ENCODE measurements at regions not wholly inside any gene's neighbourhood (a gene's known extent, or its start where the extent isn't known, plus 50 kb on each side); places are given as distances from the start of the nearest gene placed in this dataset.

DNA sequence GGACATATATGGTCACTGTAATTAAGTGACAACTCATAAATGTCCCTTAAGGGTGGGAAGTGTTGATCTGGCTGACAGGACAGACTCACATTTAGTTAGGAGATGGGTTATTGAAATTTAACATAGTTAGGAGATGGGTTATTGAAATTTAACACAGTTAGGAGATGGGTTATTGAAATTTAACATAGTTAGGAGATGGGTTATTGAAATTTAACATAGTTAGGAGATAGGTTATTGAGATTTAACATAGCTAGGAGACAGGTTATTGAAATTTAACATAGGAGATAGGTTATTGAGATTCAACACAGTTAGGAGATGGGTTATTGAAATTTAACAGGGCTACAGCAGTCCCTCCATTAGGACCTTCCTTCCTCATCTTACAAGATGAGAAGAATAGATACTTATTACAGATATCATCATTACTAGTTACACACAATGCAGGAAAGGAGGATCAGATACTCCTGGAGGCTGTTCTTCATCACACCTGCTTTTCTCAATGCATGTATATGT, 98.5 kb downstream of the MTNR1B start (continued):
- TF ChIP-seq, protein P1, sequence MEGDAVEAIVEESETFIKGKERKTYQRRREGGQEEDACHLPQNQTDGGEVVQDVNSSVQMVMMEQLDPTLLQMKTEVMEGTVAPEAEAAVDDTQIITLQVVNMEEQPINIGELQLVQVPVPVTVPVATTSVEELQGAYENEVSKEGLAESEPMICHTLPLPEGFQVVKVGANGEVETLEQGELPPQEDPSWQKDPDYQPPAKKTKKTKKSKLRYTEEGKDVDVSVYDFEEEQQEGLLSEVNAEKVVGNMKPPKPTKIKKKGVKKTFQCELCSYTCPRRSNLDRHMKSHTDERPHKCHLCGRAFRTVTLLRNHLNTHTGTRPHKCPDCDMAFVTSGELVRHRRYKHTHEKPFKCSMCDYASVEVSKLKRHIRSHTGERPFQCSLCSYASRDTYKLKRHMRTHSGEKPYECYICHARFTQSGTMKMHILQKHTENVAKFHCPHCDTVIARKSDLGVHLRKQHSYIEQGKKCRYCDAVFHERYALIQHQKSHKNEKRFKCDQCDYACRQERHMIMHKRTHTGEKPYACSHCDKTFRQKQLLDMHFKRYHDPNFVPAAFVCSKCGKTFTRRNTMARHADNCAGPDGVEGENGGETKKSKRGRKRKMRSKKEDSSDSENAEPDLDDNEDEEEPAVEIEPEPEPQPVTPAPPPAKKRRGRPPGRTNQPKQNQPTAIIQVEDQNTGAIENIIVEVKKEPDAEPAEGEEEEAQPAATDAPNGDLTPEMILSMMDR (IDR thresholded peaks at IDR 0.05 in 2 of 3, conservative IDR thresholded peaks at IDR 0.05 in 1 of 3; ENCODE audit: control insufficient read depth in 2 of 3, extremely low read depth in 1 of 3, insufficient read depth in 1 of 3, low read depth in 3 of 3, low read length in 3 of 3), result no peak
- no peak for TF ChIP-seq POLR2A (IDR thresholded peaks at IDR 0.05; ENCODE audit: low read depth, low read length)
- no peak for TF ChIP-seq NR2F1 (conservative IDR thresholded peaks at IDR 0.05)

DNA sequence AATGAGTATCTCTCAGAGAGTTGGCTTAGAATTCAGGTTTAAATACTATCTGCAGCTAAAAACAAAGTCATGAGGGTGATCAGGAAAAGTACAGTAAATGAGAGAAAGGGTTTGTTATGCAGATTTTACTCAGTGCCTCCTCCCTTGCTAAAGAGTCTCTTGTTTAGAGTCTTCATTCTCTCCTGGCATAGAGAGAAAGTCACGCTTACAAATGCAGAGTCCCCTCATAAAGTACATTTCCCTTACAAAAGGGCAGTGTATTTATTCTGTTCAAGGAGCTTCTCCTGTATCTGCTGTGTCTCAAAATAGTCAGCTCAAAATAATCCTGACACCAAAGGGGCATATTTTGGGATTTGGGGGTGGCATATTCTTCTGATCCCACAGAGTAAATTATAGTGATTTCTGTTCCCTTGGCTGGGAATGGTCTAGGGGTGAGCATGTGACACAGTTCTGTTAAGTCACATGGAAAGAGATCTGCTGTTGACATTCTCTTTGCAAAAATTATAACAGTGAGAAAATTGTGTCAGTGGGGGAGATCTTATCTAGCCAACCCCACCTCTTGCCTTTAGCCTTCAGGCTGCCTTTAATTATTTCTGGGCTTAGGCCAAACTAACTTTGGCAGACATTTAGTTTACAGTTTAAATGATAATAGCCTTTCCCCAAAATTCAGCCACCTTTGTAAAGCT, 102.9 kb downstream of the MTNR1B start:
- H4K20me1 ChIP-seq (ENCODE audit: control insufficient read depth, insufficient read depth), result no peaks in the 10 kb centered on the region
- BruUV-seq (replicated peaks), result no TSS peak
- H2AFZ ChIP-seq (ENCODE audit: control insufficient read depth, low read depth, low read length), result no peak overlapping the region
- WGBS (ENCODE audit: insufficient coverage, insufficient replicate concordance, low lambda C conversion rate, missing lambda C conversion rate), result 43% methylated on average over 1 of the region's 1 CpG
- no peak for DNase-seq (ENCODE audit: low read depth, low spot score)
- no peaks in the 10 kb centered on the region for H3K79me2 ChIP-seq (ENCODE audit: control insufficient read depth, insufficient read depth, low read length)
- in situ Hi-C loops (cut with MboI), result no loop called here
- ChIA-PET POLR2A (interaction anchor here (0.5 kb wide), 1 partner anchor 13 kb away, joined by 4 read pairs; no protein-coding TSS in a partner anchor), CTCF (interaction anchor here (0.7 to 1.2 kb wide), 2 partner anchors 98 to 130 kb away, joined by 3 to 4 read pairs; no protein-coding TSS in a partner anchor), RAD21 (ENCODE audit: unreplicated experiment) (no interaction called here), SMC1A (ENCODE audit: uncharacterized antibody, unreplicated experiment) (interaction anchor here (1.4 kb wide), 1 partner anchor 17 kb away, joined by 3 read pairs; no protein-coding TSS in a partner anchor)
- no peak overlapping the region for H3K4me3 ChIP-seq
- no peaks in the 10 kb centered on the region for H3K36me3 ChIP-seq (ENCODE audit: control insufficient read depth in 2 of 2, insufficient read depth in 2 of 2, low read length in 1 of 2)
- H3K4me1 ChIP-seq (ENCODE audit: control insufficient read depth, insufficient read depth, low read length), result no peaks in the 10 kb centered on the region
- H3K9me3 ChIP-seq (replicated peaks; ENCODE audit: control insufficient read depth, insufficient read depth, low read length), result no peaks in the 10 kb centered on the region
- H3K27me3 ChIP-seq (replicated peaks in 1 of 2; ENCODE audit: control insufficient read depth in 2 of 2, insufficient read depth in 2 of 2, low read length in 1 of 2), result no peaks in the 10 kb centered on the region
- no peak for ATAC-seq
- no peak overlapping the region for H3K9ac ChIP-seq (ENCODE audit: control insufficient read depth, insufficient read depth, low read length)
- H3K27ac ChIP-seq (ENCODE audit: control insufficient read depth, insufficient read depth), result no peak overlapping the region
- intact Hi-C loops (cut with micrococcal nuclease; ENCODE audit: unreplicated experiment), result no loop called here
- no peak for FAIRE-seq
- no peak overlapping the region for H3K4me2 ChIP-seq (ENCODE audit: control insufficient read depth, insufficient read depth)
- TF ChIP-seq, protein P2, sequence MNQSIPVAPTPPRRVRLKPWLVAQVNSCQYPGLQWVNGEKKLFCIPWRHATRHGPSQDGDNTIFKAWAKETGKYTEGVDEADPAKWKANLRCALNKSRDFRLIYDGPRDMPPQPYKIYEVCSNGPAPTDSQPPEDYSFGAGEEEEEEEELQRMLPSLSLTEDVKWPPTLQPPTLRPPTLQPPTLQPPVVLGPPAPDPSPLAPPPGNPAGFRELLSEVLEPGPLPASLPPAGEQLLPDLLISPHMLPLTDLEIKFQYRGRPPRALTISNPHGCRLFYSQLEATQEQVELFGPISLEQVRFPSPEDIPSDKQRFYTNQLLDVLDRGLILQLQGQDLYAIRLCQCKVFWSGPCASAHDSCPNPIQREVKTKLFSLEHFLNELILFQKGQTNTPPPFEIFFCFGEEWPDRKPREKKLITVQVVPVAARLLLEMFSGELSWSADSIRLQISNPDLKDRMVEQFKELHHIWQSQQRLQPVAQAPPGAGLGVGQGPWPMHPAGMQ (IDR thresholded peaks at IDR 0.05; ENCODE audit: borderline replicate concordance), result no peak
- TF ChIP-seq ZSCAN29 (IDR thresholded peaks at IDR 0.05) (no peak), CBX5 (IDR thresholded peaks at IDR 0.05; ENCODE audit: low read depth) (no peak), NFYA (IDR thresholded peaks at IDR 0.05; ENCODE audit: borderline replicate concordance, low read depth, low read length) (no peak), TARDBP (IDR thresholded peaks at IDR 0.05; ENCODE audit: borderline replicate concordance) (no peak), SMC3 (IDR thresholded peaks at IDR 0.05; ENCODE audit: borderline replicate concordance, low read length) (no peak), KLF5 (IDR thresholded peaks at IDR 0.05; ENCODE audit: partially characterized antibody) (no peak), SREBF2 (IDR thresholded peaks at IDR 0.05; ENCODE audit: low read length) (no peak), CHD1 (IDR thresholded peaks at IDR 0.05; ENCODE audit: low read depth, low read length) (no peak), RELA (IDR thresholded peaks at IDR 0.05; ENCODE audit: borderline replicate concordance, partially characterized antibody) (no peak), CHD4 (IDR thresholded peaks at IDR 0.05) (no peak), HDAC2 (IDR thresholded peaks at IDR 0.05) (no peak)
- TF ChIP-seq, protein P3, sequence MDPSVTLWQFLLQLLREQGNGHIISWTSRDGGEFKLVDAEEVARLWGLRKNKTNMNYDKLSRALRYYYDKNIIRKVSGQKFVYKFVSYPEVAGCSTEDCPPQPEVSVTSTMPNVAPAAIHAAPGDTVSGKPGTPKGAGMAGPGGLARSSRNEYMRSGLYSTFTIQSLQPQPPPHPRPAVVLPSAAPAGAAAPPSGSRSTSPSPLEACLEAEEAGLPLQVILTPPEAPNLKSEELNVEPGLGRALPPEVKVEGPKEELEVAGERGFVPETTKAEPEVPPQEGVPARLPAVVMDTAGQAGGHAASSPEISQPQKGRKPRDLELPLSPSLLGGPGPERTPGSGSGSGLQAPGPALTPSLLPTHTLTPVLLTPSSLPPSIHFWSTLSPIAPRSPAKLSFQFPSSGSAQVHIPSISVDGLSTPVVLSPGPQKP (IDR thresholded peaks at IDR 0.05; ENCODE audit: low read depth, low read length), result no peak
- TF ChIP-seq, protein P4, sequence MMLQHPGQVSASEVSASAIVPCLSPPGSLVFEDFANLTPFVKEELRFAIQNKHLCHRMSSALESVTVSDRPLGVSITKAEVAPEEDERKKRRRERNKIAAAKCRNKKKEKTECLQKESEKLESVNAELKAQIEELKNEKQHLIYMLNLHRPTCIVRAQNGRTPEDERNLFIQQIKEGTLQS (IDR thresholded peaks at IDR 0.05; ENCODE audit: borderline replicate concordance, extremely low read depth, low read depth, low read length), result no peak
- TF ChIP-seq, protein P5, sequence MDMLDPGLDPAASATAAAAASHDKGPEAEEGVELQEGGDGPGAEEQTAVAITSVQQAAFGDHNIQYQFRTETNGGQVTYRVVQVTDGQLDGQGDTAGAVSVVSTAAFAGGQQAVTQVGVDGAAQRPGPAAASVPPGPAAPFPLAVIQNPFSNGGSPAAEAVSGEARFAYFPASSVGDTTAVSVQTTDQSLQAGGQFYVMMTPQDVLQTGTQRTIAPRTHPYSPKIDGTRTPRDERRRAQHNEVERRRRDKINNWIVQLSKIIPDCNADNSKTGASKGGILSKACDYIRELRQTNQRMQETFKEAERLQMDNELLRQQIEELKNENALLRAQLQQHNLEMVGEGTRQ (IDR thresholded peaks at IDR 0.05; ENCODE audit: borderline replicate concordance, low read depth, low read length), result no peak

Data from GM12878 (cell line).